ENCODE measurements at regions not wholly inside any gene's neighbourhood (a gene's known extent, or its start where the extent isn't known, plus 50 kb on each side); places are given as distances from the start of the nearest gene placed in this dataset.

- no peak for DNase-seq (ENCODE audit: low read depth)
These were observed 56.9 kb downstream of the SLITRK6 start for GRCh38 chr13:85742355-85742754.

DNA sequence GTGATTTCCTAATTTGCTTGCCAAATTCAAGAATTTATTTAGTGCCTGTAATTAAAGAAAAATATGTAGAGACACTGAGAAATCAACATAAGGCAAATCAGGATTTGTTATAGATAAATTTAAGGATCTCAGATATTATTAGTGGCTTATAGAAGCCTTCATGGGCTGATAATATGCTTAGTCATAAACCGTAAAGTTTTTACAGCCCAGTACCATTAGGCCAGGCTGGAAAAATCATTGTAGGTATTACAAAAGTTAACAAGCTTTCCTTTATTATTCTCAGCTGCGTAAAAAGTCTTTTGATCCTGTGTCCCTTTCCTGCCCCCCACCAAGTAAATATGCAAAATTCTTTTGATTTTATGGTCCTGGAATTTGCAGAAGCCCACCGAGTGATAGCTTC is 58.2 kb downstream of the SLITRK6 start:
- no peak for DNase-seq (ENCODE audit: low read depth)

DNA sequence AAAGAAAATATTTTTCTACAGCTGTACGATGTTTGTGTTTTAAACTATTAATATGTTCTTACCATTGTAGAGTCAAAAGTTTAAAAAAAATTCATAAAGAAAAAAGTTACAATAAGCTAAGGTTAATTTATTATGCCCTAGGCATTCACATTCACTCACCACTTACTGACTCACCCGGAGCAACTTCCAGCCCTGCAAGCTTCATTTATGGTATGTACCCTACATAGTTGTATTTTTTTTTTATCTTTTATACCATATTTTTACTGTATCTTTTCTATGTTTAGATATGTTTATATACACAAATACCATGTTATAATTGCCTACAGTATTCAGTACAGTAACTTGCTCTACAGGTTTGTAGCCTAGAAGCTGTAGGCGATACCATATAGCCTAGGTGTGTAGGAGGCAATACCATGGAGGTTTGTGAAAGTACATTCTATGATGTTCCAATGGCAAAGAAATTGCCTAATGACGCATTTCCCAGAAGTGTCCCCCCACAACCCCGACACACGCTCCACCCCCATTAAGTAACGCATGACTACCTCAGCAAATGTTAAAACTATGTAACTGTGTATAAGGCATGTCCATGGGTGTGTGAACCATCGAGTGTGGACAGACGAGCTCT is 60.4 kb downstream of the SLITRK6 start:
- DNase-seq (ENCODE audit: low read depth) = no peak

- DNase-seq (ENCODE audit: low read depth) = no peak
These were observed 61.3 kb downstream of the SLITRK6 start for GRCh38 chr13:85737952-85738351.

DNA sequence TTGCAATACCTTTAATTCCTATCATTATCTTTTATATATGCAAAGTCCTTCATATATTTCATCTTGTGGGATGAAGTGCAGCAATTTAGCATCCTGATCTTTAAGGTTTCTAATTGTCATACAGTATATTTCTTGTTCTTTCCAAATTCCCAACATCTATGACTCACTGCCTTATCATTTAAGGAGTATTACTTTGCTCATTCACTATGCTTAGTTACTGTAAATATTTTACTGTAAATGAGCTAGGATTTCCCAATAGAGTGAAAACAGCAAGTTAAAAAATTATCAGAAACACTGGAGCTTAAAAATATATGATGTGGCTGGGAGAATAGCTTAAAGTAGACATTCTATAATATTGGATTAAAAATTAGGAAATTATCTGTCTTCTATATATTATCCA is 69.9 kb downstream of the SLITRK6 start:
- DNase-seq (ENCODE audit: low read depth) = peak; percentile 10

DNA sequence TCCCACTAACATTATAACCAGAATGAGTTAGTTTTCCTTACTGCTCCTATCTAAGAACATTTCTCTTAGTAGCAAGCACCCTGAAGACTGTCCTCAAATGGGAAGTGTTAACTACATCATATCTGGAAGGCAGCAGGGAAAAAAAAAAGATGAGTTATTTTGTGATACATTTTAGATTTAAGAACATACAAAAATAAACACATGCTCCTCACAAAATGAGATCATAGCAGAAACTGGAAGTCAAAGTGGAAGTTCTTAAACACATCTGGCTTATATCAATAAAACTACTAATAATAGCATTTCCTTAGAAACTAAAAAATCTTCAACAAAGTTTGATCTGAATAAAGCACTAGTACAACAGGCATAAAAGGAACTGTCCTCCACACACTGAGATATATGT is 70.4 kb downstream of the SLITRK6 start:
- no peak for DNase-seq (ENCODE audit: low read depth)

DNA sequence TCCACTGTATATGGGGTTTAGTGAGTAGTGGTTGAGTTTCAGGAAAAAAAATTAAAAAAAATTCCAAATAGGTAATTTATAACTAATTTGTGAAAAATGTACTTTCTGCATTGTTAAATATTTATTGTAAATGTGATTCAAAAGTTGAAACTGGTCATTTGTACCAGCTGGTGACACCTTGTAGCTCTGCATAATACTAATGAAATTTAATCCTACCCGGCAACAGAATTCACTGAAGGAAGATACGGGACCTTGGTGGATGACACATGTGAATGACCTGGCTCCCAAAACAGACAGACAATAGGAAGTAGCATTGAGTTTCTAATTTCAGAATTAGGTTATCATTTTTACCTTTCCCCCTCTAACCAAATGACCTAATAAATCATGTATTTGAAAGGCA is 73.8 kb downstream of the SLITRK6 start:
- no peak for DNase-seq (ENCODE audit: low read depth)

DNA sequence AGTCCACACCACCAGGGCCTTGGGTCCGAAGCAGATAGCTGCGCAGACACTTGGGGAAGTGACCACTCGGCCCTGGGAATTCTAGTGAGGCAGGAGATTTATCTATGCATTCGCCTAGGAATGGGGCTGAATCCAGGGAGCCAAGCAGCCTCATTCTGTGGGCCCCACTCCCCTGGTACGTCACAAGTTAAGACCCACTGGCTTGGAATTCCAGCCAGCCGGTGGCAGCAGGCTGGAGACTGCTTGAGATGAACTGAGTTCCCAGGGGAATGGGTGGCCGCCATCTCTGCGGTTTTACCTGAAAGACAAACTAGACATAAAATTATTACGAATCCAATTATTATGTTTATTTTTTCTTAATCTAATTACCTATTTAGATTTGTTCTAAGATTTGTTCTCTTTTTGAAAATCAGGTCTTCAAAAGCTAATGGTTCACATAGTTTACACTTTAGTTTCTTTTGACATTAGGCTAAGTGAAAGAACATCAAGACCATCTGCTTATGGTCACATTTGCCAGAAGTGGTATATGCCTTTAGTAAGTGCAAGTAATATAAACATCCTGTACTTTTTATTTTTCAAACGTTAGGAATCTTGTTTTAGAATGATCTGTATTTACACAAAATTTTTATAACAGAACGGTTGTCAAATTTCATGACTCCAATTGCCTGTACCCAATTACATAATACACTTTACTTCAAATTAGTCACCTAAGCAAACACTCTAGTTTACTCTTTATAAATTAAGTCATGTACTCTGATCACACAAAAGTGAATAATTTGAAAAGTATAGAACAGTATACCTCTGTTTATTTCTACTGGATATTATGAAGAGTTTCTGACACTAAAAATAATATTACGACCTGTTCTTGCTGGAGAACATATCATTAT is 74.4 kb downstream of the SLITRK6 start:
- no peak for DNase-seq (ENCODE audit: low read depth)

GRCh38 chr13:85719749-85720148 is 79.5 kb downstream of the SLITRK6 start:
- no peak for DNase-seq (ENCODE audit: low read depth)

- no peak for DNase-seq (ENCODE audit: low read depth)
These were observed 81.3 kb downstream of the SLITRK6 start for GRCh38 chr13:85717921-85718320.

- DNase-seq (ENCODE audit: low read depth) = no peak
These were observed 88.7 kb downstream of the SLITRK6 start for GRCh38 chr13:85710545-85710944.

GRCh38 chr13:85709721-85710120 is 89.5 kb downstream of the SLITRK6 start:
- DNase-seq (ENCODE audit: low read depth) = no peak

- no peak for DNase-seq (ENCODE audit: low read depth)
These were observed 90.1 kb downstream of the SLITRK6 start for GRCh38 chr13:85709072-85709471.

DNA sequence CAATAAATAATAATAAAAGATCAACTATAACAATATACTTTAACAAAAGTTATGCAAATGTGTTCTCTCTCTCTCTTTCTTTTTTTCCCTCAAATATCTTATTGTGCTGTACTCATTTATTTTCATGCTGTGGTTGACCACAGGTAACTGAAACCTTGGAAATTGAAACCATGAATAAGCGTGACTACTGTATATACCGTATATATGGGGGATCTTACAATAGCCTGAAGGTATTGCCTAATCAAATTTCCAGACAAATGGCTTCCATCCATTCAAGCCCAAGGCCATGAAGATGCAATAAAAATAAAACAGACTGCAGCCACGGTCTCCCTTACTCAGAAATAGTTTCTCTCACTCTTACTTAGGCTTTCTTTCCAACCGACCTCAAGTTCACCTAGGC is 98.3 kb downstream of the SLITRK6 start:
- no peak for DNase-seq (ENCODE audit: low read depth)

DNA sequence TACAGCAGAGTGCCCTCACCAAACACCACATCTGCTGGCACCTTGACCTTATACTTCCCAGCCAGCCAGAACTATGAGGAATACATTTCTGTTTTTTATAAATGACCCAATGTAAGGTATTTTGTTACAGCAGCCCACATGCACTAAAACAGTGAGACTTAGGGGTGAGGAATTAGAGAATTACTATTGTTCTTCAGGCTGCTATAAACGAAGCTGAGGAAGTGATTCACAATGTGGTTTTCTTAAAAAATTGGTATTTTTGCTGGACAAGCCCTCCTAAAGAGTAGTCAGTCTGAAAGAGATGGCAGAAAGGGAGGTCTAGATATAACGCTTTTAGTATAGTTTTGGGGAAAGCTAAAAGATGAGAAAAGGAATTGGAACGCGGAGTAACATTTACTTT is 101.0 kb downstream of the SLITRK6 start:
- no peak for DNase-seq (ENCODE audit: low read depth)

- no peak for DNase-seq (ENCODE audit: low read depth)
These were observed 104.2 kb downstream of the SLITRK6 start for GRCh38 chr13:85694992-85695391.

DNA sequence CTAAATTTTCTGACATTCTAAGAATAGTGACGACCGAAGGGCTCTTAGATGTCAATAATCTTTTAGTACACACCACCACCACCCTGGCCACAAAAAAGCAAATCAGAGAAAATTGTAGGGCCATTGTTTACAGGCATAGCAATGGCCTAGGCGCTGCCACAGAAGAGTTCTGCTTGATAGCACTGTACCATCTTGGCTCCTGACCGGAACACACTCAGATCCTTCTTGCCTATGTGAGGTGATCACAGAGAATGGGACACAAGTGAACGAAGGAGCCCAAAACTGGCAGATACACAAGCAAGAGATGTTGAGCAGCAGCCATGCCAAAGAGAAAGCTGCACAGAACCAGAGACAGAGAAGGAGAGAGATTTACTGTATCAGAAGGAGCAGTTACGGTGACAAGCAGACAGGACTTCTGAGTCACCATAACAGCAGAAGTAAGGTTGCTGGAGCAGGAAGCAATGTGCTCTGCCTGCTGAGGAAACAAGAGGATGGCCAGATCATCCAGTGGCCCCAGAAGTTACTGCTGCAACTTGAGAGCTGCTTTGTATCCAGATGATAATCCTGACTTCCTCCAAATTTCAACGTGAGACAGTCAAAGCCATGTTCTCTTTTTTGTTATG is 105.2 kb downstream of the SLITRK6 start:
- no peak for DNase-seq (ENCODE audit: low read depth)

DNA sequence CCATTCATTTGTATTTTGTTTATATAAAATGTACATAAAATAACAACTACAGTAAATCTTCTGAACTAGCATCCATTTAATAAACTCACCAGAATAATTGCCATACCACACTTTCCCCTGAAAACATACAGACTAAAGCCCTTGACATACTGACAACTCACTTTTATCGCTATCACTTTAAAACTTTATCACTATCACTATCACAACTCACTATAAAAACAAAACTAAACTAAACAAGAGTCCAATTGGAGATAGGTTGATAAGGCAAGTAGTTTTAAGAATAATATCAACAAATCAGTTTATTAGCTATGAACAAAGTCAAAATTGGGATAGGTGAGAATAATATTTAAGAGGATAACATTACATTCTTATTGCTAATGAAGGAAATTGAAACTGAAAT is 108.9 kb downstream of the SLITRK6 start:
- no peak for DNase-seq (ENCODE audit: low read depth)

DNA sequence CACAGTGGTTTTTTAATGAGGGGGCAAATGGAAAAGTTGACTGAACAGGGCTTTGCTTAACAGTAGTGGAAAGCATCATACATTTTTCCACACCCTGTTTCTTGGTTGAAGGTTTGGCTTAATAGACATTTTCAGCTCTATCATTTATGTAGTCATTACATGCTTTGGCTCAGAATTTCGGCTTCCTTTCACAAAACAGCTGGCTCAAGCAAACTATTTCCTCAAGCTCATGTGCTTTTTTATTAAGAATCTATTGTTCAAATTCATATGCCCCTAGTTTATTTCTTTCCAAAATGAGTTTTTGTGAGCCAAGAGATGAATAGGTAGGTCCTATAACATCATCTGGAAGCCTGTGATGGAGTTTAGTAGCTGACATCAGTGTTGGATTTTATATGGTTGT is 113.8 kb downstream of the SLITRK6 start:
- no peak for DNase-seq (ENCODE audit: low read depth)

- no peak for DNase-seq (ENCODE audit: low read depth)
These were observed 123.9 kb downstream of the SLITRK6 start for GRCh38 chr13:85675151-85675907.

GRCh38 chr13:85671336-85671735 is 127.9 kb downstream of the SLITRK6 start:
- DNase-seq (ENCODE audit: low read depth) = no peak

DNA sequence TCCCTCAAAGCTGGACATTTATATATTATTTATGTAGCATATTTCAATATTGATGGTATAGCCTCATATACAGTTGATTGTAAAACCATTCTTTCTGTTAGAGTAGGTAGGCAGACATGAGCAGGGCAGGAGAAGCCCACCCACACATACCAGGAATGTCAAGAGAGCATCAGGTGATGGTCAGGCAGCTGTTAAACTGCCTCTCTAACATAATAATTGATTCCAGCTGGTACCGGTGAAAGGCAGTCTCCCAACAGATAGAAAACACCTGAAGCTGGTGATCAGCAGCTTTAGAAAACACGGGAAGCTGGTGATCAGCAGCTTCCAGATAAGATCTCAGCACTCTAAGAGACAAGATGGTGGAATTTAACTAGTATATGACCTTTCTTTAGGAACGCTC is 132.9 kb downstream of the SLITRK6 start:
- no peak for DNase-seq (ENCODE audit: low read depth)

- DNase-seq (ENCODE audit: low read depth) = peak; percentile 4
These were observed 133.9 kb downstream of the SLITRK6 start for GRCh38 chr13:85665286-85665685.
